CD14-positive monocyte (primary cell): ENCODE measurements at regions not wholly inside any gene's neighbourhood (a gene's known extent, or its start where the extent isn't known, plus 50 kb on each side); places are given as distances from the start of the nearest gene placed in this dataset.
A peak's percentile ranks its signal among the peaks of the same experiment; 100 is the strongest.

Experiments used
- DNase-seq, 3 donors: peaks; one replicate each; pipeline ENCODE4 v3.0.0-alpha.2; 2011 to 2022
- H2AFZ ChIP-seq: 2 replicates; pipeline ENCODE4 v1.6.0; 2012; ENCODE audit warnings: mild to moderate bottlenecking, low read depth, low read length, inconsistent platforms; ENCODE audit not compliant: insufficient read depth, poor library complexity, severe bottlenecking
- H3K27ac ChIP-seq, 2 donors: 1 replicate in 1 of 2; 2 replicates in 1 of 2; pipeline ENCODE4 v1.5.1; 2012 to 2013; ENCODE audit warnings: low read length in 2 of 2, control low read depth in 1 of 2, inconsistent platforms in 1 of 2, low read depth in 1 of 2, mild to moderate bottlenecking in 1 of 2
- H3K27me3 ChIP-seq, 2 donors: one replicate each; pipeline versions ENCODE4 v1.6.0 to v1.6.1; 2011 to 2013; ENCODE audit warnings: low read length in 2 of 2; ENCODE audit not compliant: control insufficient read depth in 2 of 2, insufficient read depth in 2 of 2
- H3K36me3 ChIP-seq, 2 donors: replicated peaks in 1 of 2; 1 replicate in 1 of 2; 2 replicates in 1 of 2; pipeline versions ENCODE4 v1.5.1 to v1.6.1; 2012 to 2013; ENCODE audit warnings: low read length in 2 of 2, control low read depth in 1 of 2, inconsistent platforms in 1 of 2, mild to moderate bottlenecking in 1 of 2; ENCODE audit not compliant: insufficient read depth in 2 of 2, control insufficient read depth in 1 of 2
- H3K4me1 ChIP-seq, 2 donors: 1 replicate in 1 of 2; 2 replicates in 1 of 2; pipeline versions ENCODE4 v1.5.1 to v1.6.1; 2012 to 2013; ENCODE audit warnings: low read length in 2 of 2, control low read depth in 1 of 2, inconsistent platforms in 1 of 2, mild to moderate bottlenecking in 1 of 2, moderate library complexity in 1 of 2; ENCODE audit not compliant: insufficient read depth in 2 of 2, control insufficient read depth in 1 of 2
- H3K4me2 ChIP-seq: replicated peaks from 2 replicates; pipeline ENCODE3; 2012; ENCODE audit warnings: low read length, moderate library complexity, mild to moderate bottlenecking; ENCODE audit not compliant: poor library complexity, severe bottlenecking; ENCODE audit errors: extremely low read depth
- H3K4me3 ChIP-seq, 3 experiments: fragments of 200-600 bp in 1 of 3; sonication (generic) in 1 of 3; replicated peaks in 1 of 3; 1 replicate in 2 of 3; 2 replicates in 1 of 3; pipeline ENCODE4 v1.5.1; 2011 to 2013; ENCODE audit warnings: low read length in 3 of 3, mild to moderate bottlenecking in 3 of 3, control low read depth in 2 of 3, low read depth in 2 of 3, inconsistent platforms in 1 of 3, moderate library complexity in 1 of 3
- H3K79me2 ChIP-seq: 2 replicates; pipeline ENCODE4 v1.6.0; 2012; ENCODE audit warnings: mild to moderate bottlenecking, control low read depth, inconsistent platforms, low read length, moderate library complexity; ENCODE audit not compliant: insufficient read depth
- H3K9ac ChIP-seq: 2 replicates; pipeline ENCODE4 v1.6.0; 2017; ENCODE audit warnings: low read length, mild to moderate bottlenecking; ENCODE audit not compliant: insufficient read depth, poor library complexity, severe bottlenecking
- H3K9me3 ChIP-seq, 2 donors: replicated peaks in 1 of 2; 1 replicate in 1 of 2; 2 replicates in 1 of 2; pipeline versions ENCODE4 v1.5.1 to v1.6.1; 2012 to 2013; ENCODE audit warnings: low read length in 2 of 2, control low read depth in 1 of 2; ENCODE audit not compliant: control insufficient read depth in 1 of 2, insufficient read depth in 1 of 2
- H4K20me1 ChIP-seq: 2 replicates; pipeline ENCODE4 v1.6.0; 2012; ENCODE audit warnings: mild to moderate bottlenecking, low read length, control low read depth, moderate library complexity; ENCODE audit not compliant: insufficient read depth
- H3K27ac Mint-ChIP-seq, 7 donors: one replicate each; pipeline ENCODE4 v1.8.0; 2020; ENCODE audit warnings: mild to moderate bottlenecking in 7 of 7, mixed read lengths in 7 of 7, moderate library complexity in 6 of 7, inconsistent platforms in 2 of 7
- H3K27me3 Mint-ChIP-seq, 3 donors: one replicate each; pipeline ENCODE4 v1.8.0; 2021 to 2022; ENCODE audit warnings: low read depth in 3 of 3, mild to moderate bottlenecking in 3 of 3, mixed read lengths in 3 of 3, moderate library complexity in 3 of 3, inconsistent platforms in 1 of 3
- H3K36me3 Mint-ChIP-seq, 2 donors: one replicate each; pipeline ENCODE4 v1.8.0; 2020; ENCODE audit warnings: mixed read lengths in 2 of 2, inconsistent platforms in 1 of 2, mild to moderate bottlenecking in 1 of 2
- H3K4me1 Mint-ChIP-seq: one replicate; pipeline ENCODE4 v1.8.0; 2020; ENCODE audit warnings: mild to moderate bottlenecking, mixed read lengths
- H3K4me3 Mint-ChIP-seq, 2 donors: one replicate each; pipeline ENCODE4 v1.8.0; 2020; ENCODE audit warnings: mild to moderate bottlenecking in 2 of 2, mixed read lengths in 2 of 2, moderate library complexity in 1 of 2
- H3K9me3 Mint-ChIP-seq, 7 donors: one replicate each; pipeline ENCODE4 v1.8.0; 2020 to 2022; ENCODE audit warnings: mixed read lengths in 7 of 7, mild to moderate bottlenecking in 6 of 7, moderate library complexity in 6 of 7, inconsistent platforms in 2 of 7
- CTCF ChIP-seq: fragments of 200-600 bp; IDR thresholded peaks from one replicate; pipeline ENCODE4 v1.8.0; 2022; ENCODE audit warnings: antibody characterized with exemption, mild to moderate bottlenecking
- WGBS: methylation state at CpG from one replicate; pipeline ENCODE4 v1.1.5; 2013; ENCODE audit warnings: missing lambda C conversion rate; ENCODE audit not compliant: insufficient coverage; 5-methylcytosine and 5-hydroxymethylcytosine counted together
- intact Hi-C, 2 donors: fragments of 100-400 bp; cut with micrococcal nuclease; formaldehyde crosslinking; loops; one replicate each; pipeline versions ENCODE4 v1.15.0 to v1.15.1; 2023

- no peak overlapping the region for H3K27ac ChIP-seq
- no peaks in the 10 kb centered on the region for H3K9me3 Mint-ChIP-seq
- DNase-seq, result no peak
- intact Hi-C loops, result no loop called here
- H3K27ac Mint-ChIP-seq, result no peak overlapping the region
- no peaks in the 10 kb centered on the region for H3K27me3 ChIP-seq
- no CpG with 5 or more reads among the region's 2 CpGs for WGBS
- no peak overlapping the region for H3K4me3 ChIP-seq
- peaks cover 0 to 4% (median 0%) of the 10 kb centered on the region in 3 donors for H3K27me3 Mint-ChIP-seq
- H3K4me2 ChIP-seq, result no peak overlapping the region
- no peak overlapping the region for H3K4me3 Mint-ChIP-seq
- no peaks in the 10 kb centered on the region for H3K9me3 ChIP-seq
- no peak for TF ChIP-seq CTCF
- H4K20me1 ChIP-seq, result no peaks in the 10 kb centered on the region
- no peaks in the 10 kb centered on the region for H3K36me3 Mint-ChIP-seq
- peaks cover 0 to 8% of the 10 kb centered on the region in 2 donors for H3K4me1 ChIP-seq
- no peak overlapping the region for H3K9ac ChIP-seq
- H3K4me1 Mint-ChIP-seq, result peaks cover 9% of the 10 kb centered on the region
- H3K36me3 ChIP-seq, result no peaks in the 10 kb centered on the region
- H3K79me2 ChIP-seq, result no peaks in the 10 kb centered on the region
- H2AFZ ChIP-seq, result no peak overlapping the region
Measured at GRCh38 chr1:172738389-172738788, 79.5 kb downstream of the FASLG start.

DNA sequence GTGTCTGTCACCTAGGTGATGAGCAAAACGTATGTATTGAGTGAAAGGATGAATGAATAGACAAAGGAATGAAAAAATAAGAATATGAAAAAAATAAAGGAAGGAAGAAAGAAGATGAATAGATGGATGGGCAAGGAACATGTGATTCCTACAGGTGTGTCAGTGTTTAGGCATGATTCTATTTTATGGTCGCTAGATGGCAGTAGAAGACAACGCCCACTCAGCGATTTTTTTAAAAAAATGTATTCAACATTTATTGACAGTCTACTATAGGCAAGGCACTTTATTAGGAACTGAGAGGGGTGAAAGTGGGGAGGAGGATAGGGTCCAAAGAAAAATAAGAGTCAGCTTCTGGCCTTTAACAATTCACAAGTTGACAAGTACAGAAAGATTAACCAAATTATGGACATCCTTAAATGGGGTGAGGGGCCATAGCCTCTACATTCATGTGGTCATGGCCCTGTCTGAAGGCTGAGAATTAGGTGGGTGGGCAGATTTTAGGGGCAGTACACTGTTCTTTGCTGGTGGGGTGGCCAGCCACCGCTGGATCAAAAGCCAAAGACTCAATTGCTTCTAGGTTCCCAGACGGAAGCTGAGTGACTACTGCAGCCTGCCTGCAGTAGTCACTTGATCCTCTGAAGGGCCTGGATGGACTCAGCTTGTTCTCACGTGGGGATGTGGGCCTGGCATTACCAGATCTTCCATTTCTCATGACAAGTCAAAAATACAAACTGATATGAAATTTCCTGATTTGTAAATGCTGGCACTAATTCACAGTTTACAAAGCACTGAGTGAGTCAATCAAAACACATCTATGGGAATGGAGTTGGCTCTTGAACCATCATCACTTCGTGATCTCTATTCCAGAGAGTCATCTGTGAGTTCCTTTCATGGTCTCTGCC lies 83.9 kb downstream of the FASLG start:
- Histone ChIP-seq H3K9ac (no peak overlapping the region), H4K20me1 (no peaks in the 10 kb centered on the region), H3K36me3 (no peaks in the 10 kb centered on the region), H3K4me3 (no peak overlapping the region), H3K4me1 (peaks cover 22 to 29% of the 10 kb centered on the region in 2 donors), H3K79me2 (no peaks in the 10 kb centered on the region), H3K4me2 (no peak overlapping the region), H3K27me3 (no peaks in the 10 kb centered on the region), H3K9me3 (no peaks in the 10 kb centered on the region), H3K27ac (no peak overlapping the region), H2AFZ (no peak overlapping the region)
- Mint-ChIP-seq H3K4me1 (peaks cover 30% of the 10 kb centered on the region), H3K4me3 (no peak overlapping the region), H3K27ac (peak overlapping the region in 1 of 7 donors; percentile 35), H3K9me3 (no peaks in the 10 kb centered on the region), H3K27me3 (peaks cover 0 to 6% (median 2%) of the 10 kb centered on the region in 3 donors), H3K36me3 (no peaks in the 10 kb centered on the region)
- peak; percentile 95 for TF ChIP-seq CTCF
- intact Hi-C loops, result loop anchor here (5.0 to 10.0 kb wide), 7 partner anchors 192 to 1084 kb away; no protein-coding TSS in a partner anchor
- WGBS, result 61% methylated on average over 4 of the region's 8 CpGs
- DNase-seq, result peak in 2 of 3 donors; percentile 44 to 53
